HEK293T (cell line): ENCODE measurements at regions not wholly inside any gene's neighbourhood (a gene's known extent, or its start where the extent isn't known, plus 50 kb on each side); places are given as distances from the start of the nearest gene placed in this dataset.

ENCODE experiments used
- BHLHE40 ChIP-seq: fragments of 450-650 bp; IDR thresholded peaks from 2 replicates; pipeline ENCODE4 v1.6.1; 2016; ENCODE audit warnings: mild to moderate bottlenecking, moderate library complexity, borderline replicate concordance
- CTBP1 ChIP-seq: fragments of 450-650 bp; IDR thresholded peaks from 2 replicates; pipeline ENCODE4 v1.6.1; 2016; ENCODE audit warnings: borderline replicate concordance
- FOXM1 ChIP-seq: fragments of 450-650 bp; IDR thresholded peaks from 2 replicates; pipeline ENCODE4 v1.6.1; 2017; ENCODE audit warnings: mild to moderate bottlenecking, borderline replicate concordance
- HDGF ChIP-seq: fragments of 450-650 bp; IDR thresholded peaks from 2 replicates; pipeline ENCODE4 v1.6.1; 2017; ENCODE audit warnings: antibody characterized with exemption, borderline replicate concordance
- L3MBTL2 ChIP-seq: fragments of 450-650 bp; conservative IDR thresholded peaks from 2 replicates; pipeline ENCODE4 v1.6.1; 2016; ENCODE audit warnings: mild to moderate bottlenecking
- LEF1 ChIP-seq: fragments of 450-650 bp; IDR thresholded peaks from 2 replicates; pipeline ENCODE4 v1.6.1; 2017; ENCODE audit warnings: mild to moderate bottlenecking, borderline replicate concordance
- NFRKB ChIP-seq: fragments of 450-650 bp; IDR thresholded peaks from 2 replicates; pipeline ENCODE4 v1.6.1; 2016; ENCODE audit warnings: mild to moderate bottlenecking, moderate library complexity
- SP1 ChIP-seq: fragments of 450-650 bp; IDR thresholded peaks from 2 replicates; pipeline ENCODE4 v1.6.1; 2017
- SUZ12 ChIP-seq: fragments of 450-650 bp; IDR thresholded peaks from 2 replicates; pipeline ENCODE4 v1.6.1; 2016; ENCODE audit warnings: mild to moderate bottlenecking
- TARDBP ChIP-seq: fragments of 450-650 bp; IDR thresholded peaks from 2 replicates; pipeline ENCODE4 v1.6.1; 2016

GRCh38 chr7:95646350-95646749, 50.0 kb upstream of the PDK4 start:
- no peak for TF ChIP-seq BHLHE40
- no peak for TF ChIP-seq HDGF
- TF ChIP-seq TARDBP: no peak
- no peak for TF ChIP-seq SP1
- TF ChIP-seq FOXM1: no peak
- TF ChIP-seq SUZ12: no peak
- no peak for TF ChIP-seq LEF1
- TF ChIP-seq CTBP1: no peak
- no peak for TF ChIP-seq L3MBTL2
- TF ChIP-seq NFRKB: no peak
